ENCODE measurements at regions not wholly inside any gene's neighbourhood (a gene's known extent, or its start where the extent isn't known, plus 50 kb on each side); places are given as distances from the start of the nearest gene placed in this dataset.

DNA sequence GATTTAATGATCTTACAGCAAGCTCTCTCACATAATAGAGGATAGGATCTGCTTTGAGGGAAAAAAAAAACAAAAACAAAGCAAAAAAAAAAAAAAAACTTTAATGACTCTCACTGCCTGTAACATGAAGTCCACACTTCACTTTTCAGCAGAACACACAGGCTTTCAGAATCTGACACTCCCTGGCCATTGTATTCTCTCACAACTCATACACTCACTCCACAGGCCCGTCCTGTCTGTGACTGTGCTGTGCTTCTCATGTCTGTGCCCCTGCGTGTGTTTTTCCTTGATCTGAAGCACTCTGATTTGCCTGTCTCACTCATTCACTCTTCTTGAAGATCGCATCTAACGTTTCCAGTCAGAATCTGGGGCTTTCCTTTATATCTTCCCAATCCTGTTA lies 460.8 kb downstream of the TMA16 start:
- H3K4me3 ChIP-seq: no peak overlapping the region

DNA sequence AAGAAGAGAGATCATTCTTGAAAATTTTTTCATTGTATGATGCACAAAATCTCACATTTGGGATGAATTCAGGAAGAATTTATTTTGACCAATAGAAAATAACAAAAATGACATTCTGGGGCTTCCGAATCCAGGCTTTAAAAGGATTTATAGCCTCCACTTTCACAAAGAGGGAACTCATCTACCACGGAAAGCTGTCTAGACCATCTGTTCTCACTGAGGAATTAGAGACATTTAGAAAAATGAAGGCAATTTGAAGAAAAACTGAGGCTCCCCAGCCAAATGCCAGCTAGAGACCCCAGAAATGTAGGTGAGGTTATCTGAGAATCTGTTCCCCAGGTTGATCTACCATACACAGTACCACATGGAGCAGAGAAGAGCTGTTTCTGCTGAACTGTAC lies 464.3 kb downstream of the TMA16 start:
- Histone ChIP-seq H3K27ac (no peak overlapping the region), H3K9me3 (no peaks in the 10 kb centered on the region), H3K27me3 (ENCODE audit: insufficient read depth in 3 of 3, low read length in 2 of 3) (no peaks in the 10 kb centered on the region), H3K36me3 (ENCODE audit: insufficient read depth in 1 of 2, low read depth in 1 of 2) (no peaks in the 10 kb centered on the region), H3K4me3 (no peak overlapping the region), H3K4me1 (no peaks in the 10 kb centered on the region)
- ATAC-seq: no peak
- TF ChIP-seq, protein P1, sequence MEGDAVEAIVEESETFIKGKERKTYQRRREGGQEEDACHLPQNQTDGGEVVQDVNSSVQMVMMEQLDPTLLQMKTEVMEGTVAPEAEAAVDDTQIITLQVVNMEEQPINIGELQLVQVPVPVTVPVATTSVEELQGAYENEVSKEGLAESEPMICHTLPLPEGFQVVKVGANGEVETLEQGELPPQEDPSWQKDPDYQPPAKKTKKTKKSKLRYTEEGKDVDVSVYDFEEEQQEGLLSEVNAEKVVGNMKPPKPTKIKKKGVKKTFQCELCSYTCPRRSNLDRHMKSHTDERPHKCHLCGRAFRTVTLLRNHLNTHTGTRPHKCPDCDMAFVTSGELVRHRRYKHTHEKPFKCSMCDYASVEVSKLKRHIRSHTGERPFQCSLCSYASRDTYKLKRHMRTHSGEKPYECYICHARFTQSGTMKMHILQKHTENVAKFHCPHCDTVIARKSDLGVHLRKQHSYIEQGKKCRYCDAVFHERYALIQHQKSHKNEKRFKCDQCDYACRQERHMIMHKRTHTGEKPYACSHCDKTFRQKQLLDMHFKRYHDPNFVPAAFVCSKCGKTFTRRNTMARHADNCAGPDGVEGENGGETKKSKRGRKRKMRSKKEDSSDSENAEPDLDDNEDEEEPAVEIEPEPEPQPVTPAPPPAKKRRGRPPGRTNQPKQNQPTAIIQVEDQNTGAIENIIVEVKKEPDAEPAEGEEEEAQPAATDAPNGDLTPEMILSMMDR (IDR thresholded peaks at IDR 0.05): no peak
- intact Hi-C loops (cut with DNase I): no loop called here
- WGBS, 3 donors: 46 to 65% (median 48%) methylated on average over 2 of the region's 2 CpGs
- no peak for DNase-seq

More for the DNA sequence above, 460.8 kb downstream of the TMA16 start:
- Histone ChIP-seq H3K36me3 (ENCODE audit: insufficient read depth in 1 of 2, low read depth in 1 of 2) (no peaks in the 10 kb centered on the region), H3K27ac (no peak overlapping the region), H3K4me1 (no peaks in the 10 kb centered on the region), H3K27me3 (ENCODE audit: insufficient read depth in 3 of 3, low read length in 2 of 3) (no peaks in the 10 kb centered on the region), H3K9me3 (no peaks in the 10 kb centered on the region)
- DNase-seq (no peak), ATAC-seq (no peak)
- 71 to 79% (median 76%) methylated on average over 4 of the region's 4 CpGs for WGBS, 3 donors
- intact Hi-C loops (cut with DNase I): no loop called here
- TF ChIP-seq, protein P1 (IDR thresholded peaks at IDR 0.05): no peak

DNA sequence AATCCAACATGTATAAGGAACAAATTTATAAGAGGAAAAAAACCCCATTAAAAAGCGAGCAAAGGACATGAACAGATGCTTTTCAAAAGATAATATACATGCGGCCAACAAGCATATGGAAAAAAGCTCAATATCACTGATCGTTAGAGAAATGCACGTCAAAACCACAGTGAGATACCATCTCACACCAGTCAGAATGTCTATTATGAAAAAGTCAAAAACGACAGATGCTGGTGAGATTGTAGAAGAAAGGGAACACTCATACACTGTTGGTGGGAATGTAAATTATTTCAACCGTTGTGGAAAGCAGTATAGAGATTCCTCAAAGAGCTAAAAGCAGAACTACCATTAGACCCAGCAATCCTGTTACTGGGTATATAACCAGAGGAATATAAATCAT lies 465.4 kb downstream of the TMA16 start:
- H3K4me1 ChIP-seq: no peaks in the 10 kb centered on the region
- no peaks in the 10 kb centered on the region for H3K36me3 ChIP-seq (ENCODE audit: insufficient read depth in 1 of 2, low read depth in 1 of 2)
- no peak overlapping the region for H3K27ac ChIP-seq
- H3K27me3 ChIP-seq (ENCODE audit: insufficient read depth in 3 of 3, low read length in 2 of 3): no peaks in the 10 kb centered on the region
- 80 to 87% (median 83%) methylated on average over 6 of the region's 6 CpGs for WGBS, 3 donors
- no peaks in the 10 kb centered on the region for H3K9me3 ChIP-seq
- intact Hi-C loops (cut with DNase I): no loop called here
- H3K4me3 ChIP-seq: no peak overlapping the region
- DNase-seq (no peak), ATAC-seq (no peak)
- TF ChIP-seq, protein P1 (IDR thresholded peaks at IDR 0.05): no peak

DNA sequence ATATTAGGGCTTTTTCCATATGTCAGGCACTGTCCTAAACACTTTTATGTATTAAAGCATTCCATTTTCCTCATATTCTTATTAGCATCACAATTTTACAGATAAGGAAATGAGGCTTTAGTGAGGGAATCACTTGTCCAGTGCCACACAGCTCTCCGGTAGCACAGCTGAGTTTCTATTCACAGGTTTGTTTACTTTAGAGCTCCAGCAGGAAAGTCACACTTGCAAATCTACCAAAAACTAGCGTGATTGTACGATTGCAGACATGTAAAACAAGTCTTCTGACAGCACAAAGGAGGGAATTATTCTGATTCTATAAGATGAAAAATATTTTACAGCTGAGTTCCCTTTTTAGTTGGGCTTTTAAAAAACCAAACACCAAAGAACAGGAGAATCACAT lies 472.1 kb downstream of the TMA16 start:
- TF ChIP-seq, protein P1 (IDR thresholded peaks at IDR 0.05): no peak
- intact Hi-C loops (cut with DNase I): no loop called here

DNA sequence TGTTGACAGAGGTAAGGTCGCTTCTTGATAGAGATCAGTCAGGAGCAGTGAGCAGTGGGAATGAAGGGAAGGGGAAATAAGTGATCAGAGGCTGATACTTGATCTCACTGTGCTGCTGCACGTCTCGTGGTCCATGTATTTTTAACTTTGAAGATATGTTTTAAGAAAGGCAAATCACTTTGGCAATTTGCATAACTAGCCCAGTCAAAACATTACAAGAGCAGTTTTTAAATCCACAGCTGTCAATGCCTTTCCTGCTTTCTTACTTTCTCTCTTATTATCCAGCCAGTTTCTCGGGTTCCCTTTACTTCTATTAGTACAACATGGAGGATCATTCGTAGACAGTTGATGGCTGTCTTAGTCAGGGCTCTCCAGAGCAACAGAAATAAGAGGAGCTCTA lies 472.8 kb downstream of the TMA16 start:
- H3K36me3 ChIP-seq (ENCODE audit: insufficient read depth in 1 of 2, low read depth in 1 of 2): no peaks in the 10 kb centered on the region
- H3K27ac ChIP-seq: no peak overlapping the region
- ATAC-seq (no peak), DNase-seq (no peak)
- no peaks in the 10 kb centered on the region for H3K9me3 ChIP-seq
- intact Hi-C loops (cut with DNase I): no loop called here
- TF ChIP-seq, protein P1 (IDR thresholded peaks at IDR 0.05): no peak
- H3K4me3 ChIP-seq: no peak overlapping the region
- H3K4me1 ChIP-seq: no peaks in the 10 kb centered on the region
- WGBS, 3 donors: 51 to 59% (median 59%) methylated on average over 5 of the region's 5 CpGs
- no peaks in the 10 kb centered on the region for H3K27me3 ChIP-seq (ENCODE audit: insufficient read depth in 3 of 3, low read length in 2 of 3)

More for the DNA sequence above, 472.1 kb downstream of the TMA16 start:
- no peaks in the 10 kb centered on the region for H3K27me3 ChIP-seq (ENCODE audit: insufficient read depth in 3 of 3, low read length in 2 of 3)
- H3K36me3 ChIP-seq (ENCODE audit: insufficient read depth in 1 of 2, low read depth in 1 of 2): no peaks in the 10 kb centered on the region
- 39 to 47% (median 42%) methylated on average over 3 of the region's 3 CpGs for WGBS, 3 donors
- no peak overlapping the region for H3K4me3 ChIP-seq
- no peaks in the 10 kb centered on the region for H3K4me1 ChIP-seq
- DNase-seq (no peak), ATAC-seq (no peak)
- H3K9me3 ChIP-seq: no peaks in the 10 kb centered on the region
- no peak overlapping the region for H3K27ac ChIP-seq

Measured in psoas muscle (tissue), 7 donors.